ENCODE measurements at regions not wholly inside any gene's neighbourhood (a gene's known extent, or its start where the extent isn't known, plus 50 kb on each side); places are given as distances from the start of the nearest gene placed in this dataset.

GRCh38 chr10:131726076-131726880 lies 174.5 kb upstream of the PPP2R2D start:
- no peak for FAIRE-seq
- CTCF ChIA-PET: no interaction called here

GRCh38 chr10:131726967-131727366 lies 173.8 kb upstream of the PPP2R2D start:
- no peaks in the 10 kb centered on the region; a peak in 1 of 4 replicates for H3K36me3 ChIP-seq (ENCODE audit: control insufficient read depth in 2 of 2, insufficient read depth in 2 of 2, low read length in 1 of 2)
- ChIA-PET POLR2A (no interaction called here), SMC1A (ENCODE audit: uncharacterized antibody, unreplicated experiment) (no interaction called here), RAD21 (ENCODE audit: unreplicated experiment) (no interaction called here), CTCF (no interaction called here)
- no peak overlapping the region for H3K4me2 ChIP-seq (ENCODE audit: control insufficient read depth, insufficient read depth)
- in situ Hi-C loops (cut with MboI): no loop called here
- no peaks in the 10 kb centered on the region for H3K4me1 ChIP-seq (ENCODE audit: control insufficient read depth, insufficient read depth, low read length)
- no peaks in the 10 kb centered on the region for H3K27me3 ChIP-seq (replicated peaks in 1 of 2; ENCODE audit: control insufficient read depth in 2 of 2, insufficient read depth in 2 of 2, low read length in 1 of 2)
- H4K20me1 ChIP-seq (ENCODE audit: control insufficient read depth, insufficient read depth): no peaks in the 10 kb centered on the region
- no peak overlapping the region for H2AFZ ChIP-seq (ENCODE audit: control insufficient read depth, low read depth, low read length)
- H3K9me3 ChIP-seq (replicated peaks; ENCODE audit: control insufficient read depth, insufficient read depth, low read length): no peaks in the 10 kb centered on the region
- H3K79me2 ChIP-seq (ENCODE audit: control insufficient read depth, insufficient read depth, low read length): no peaks in the 10 kb centered on the region
- FAIRE-seq (no peak), DNase-seq (ENCODE audit: low read depth, low spot score) (no peak), ATAC-seq (no peak)
- BruUV-seq (replicated peaks): no TSS peak
- H3K27ac ChIP-seq (ENCODE audit: control insufficient read depth, insufficient read depth): no peak overlapping the region
- intact Hi-C loops (cut with micrococcal nuclease; ENCODE audit: unreplicated experiment): no loop called here
- H3K9ac ChIP-seq (ENCODE audit: control insufficient read depth, insufficient read depth, low read length): no peak overlapping the region
- WGBS (ENCODE audit: insufficient coverage, insufficient replicate concordance, low lambda C conversion rate, missing lambda C conversion rate): 42% methylated on average over 14 of the region's 14 CpGs
- TF ChIP-seq CBX5 (IDR thresholded peaks at IDR 0.05; ENCODE audit: low read depth): no peak
- TF ChIP-seq BRCA1 (IDR thresholded peaks at IDR 0.05; ENCODE audit: low read depth, low read length): no peak
- no peak for TF ChIP-seq SMAD1 (IDR thresholded peaks at IDR 0.05; ENCODE audit: low read depth, partially characterized antibody)
- no peak for TF ChIP-seq KAT2A (conservative IDR thresholded peaks at IDR 0.05; ENCODE audit: control insufficient read depth, low read depth, low read length)
- TF ChIP-seq ZNF622 (IDR thresholded peaks at IDR 0.05): no peak
- TF ChIP-seq E4F1 (IDR thresholded peaks at IDR 0.05; ENCODE audit: borderline replicate concordance, partially characterized antibody): no peak
- no peak for TF ChIP-seq EGR1 (IDR thresholded peaks at IDR 0.05; ENCODE audit: borderline replicate concordance in 1 of 2, low read depth in 2 of 2, low read length in 2 of 2)
- TF ChIP-seq SMC3 (IDR thresholded peaks at IDR 0.05; ENCODE audit: borderline replicate concordance, low read length): no peak
- TF ChIP-seq HDAC6 (IDR thresholded peaks at IDR 0.05; ENCODE audit: unreplicated experiment): no peak
- TF ChIP-seq CHD2 (IDR thresholded peaks at IDR 0.05; ENCODE audit: borderline replicate concordance, low read depth, low read length): no peak
- no peak for TF ChIP-seq SUPT20H (IDR thresholded peaks at IDR 0.05; ENCODE audit: borderline replicate concordance, control insufficient read depth, low read depth, low read length)
- no peak overlapping the region for H3K4me3 ChIP-seq

More at GRCh38 chr10:131726076-131726880, 174.5 kb upstream of the PPP2R2D start:
- ChIA-PET RAD21 (ENCODE audit: unreplicated experiment) (no interaction called here), POLR2A (no interaction called here), SMC1A (ENCODE audit: uncharacterized antibody, unreplicated experiment) (no interaction called here)
- Histone ChIP-seq H3K4me3 (no peak overlapping the region), H3K4me1 (ENCODE audit: control insufficient read depth, insufficient read depth, low read length) (no peaks in the 10 kb centered on the region), H2AFZ (ENCODE audit: control insufficient read depth, low read depth, low read length) (no peak overlapping the region), H3K79me2 (ENCODE audit: control insufficient read depth, insufficient read depth, low read length) (no peaks in the 10 kb centered on the region), H3K36me3 (ENCODE audit: control insufficient read depth in 2 of 2, insufficient read depth in 2 of 2, low read length in 1 of 2) (no peaks in the 10 kb centered on the region; a peak in 1 of 4 replicates), H3K9me3 (replicated peaks; ENCODE audit: control insufficient read depth, insufficient read depth, low read length) (no peaks in the 10 kb centered on the region), H3K27me3 (replicated peaks in 1 of 2; ENCODE audit: control insufficient read depth in 2 of 2, insufficient read depth in 2 of 2, low read length in 1 of 2) (no peaks in the 10 kb centered on the region), H3K27ac (ENCODE audit: control insufficient read depth, insufficient read depth) (no peak overlapping the region), H4K20me1 (ENCODE audit: control insufficient read depth, insufficient read depth) (no peaks in the 10 kb centered on the region), H3K4me2 (ENCODE audit: control insufficient read depth, insufficient read depth) (no peak overlapping the region), H3K9ac (ENCODE audit: control insufficient read depth, insufficient read depth, low read length) (no peak overlapping the region)
- in situ Hi-C loops (cut with MboI) (no loop called here), intact Hi-C loops (cut with micrococcal nuclease; ENCODE audit: unreplicated experiment) (no loop called here)
- WGBS (ENCODE audit: insufficient coverage, insufficient replicate concordance, low lambda C conversion rate, missing lambda C conversion rate): 33% methylated on average over 25 of the region's 30 CpGs
- ATAC-seq (no peak), DNase-seq (ENCODE audit: low read depth, low spot score) (no peak)
- BruUV-seq (replicated peaks): no TSS peak
- TF ChIP-seq IKZF2 (IDR thresholded peaks at IDR 0.05) (no peak), POLR2AphosphoS5 (IDR thresholded peaks at IDR 0.05; ENCODE audit: low read length) (no peak), MEF2B (IDR thresholded peaks at IDR 0.05; ENCODE audit: partially characterized antibody, poor library complexity, severe bottlenecking) (no peak), BRCA1 (IDR thresholded peaks at IDR 0.05; ENCODE audit: low read depth, low read length) (no peak), RFX5 (IDR thresholded peaks at IDR 0.05; ENCODE audit: low read depth, low read length) (no peak), HDGF (IDR thresholded peaks at IDR 0.05) (no peak), EZH2 (IDR thresholded peaks at IDR 0.05; ENCODE audit: borderline replicate concordance, control insufficient read depth, low read depth, low read length) (no peak), POLR2AphosphoS2 (IDR thresholded peaks at IDR 0.05; ENCODE audit: low read depth, low read length) (no peak), SREBF2 (IDR thresholded peaks at IDR 0.05; ENCODE audit: low read length) (no peak), YBX1 (IDR thresholded peaks at IDR 0.05) (no peak), RAD51 (IDR thresholded peaks at IDR 0.05) (no peak), JUND (IDR thresholded peaks at IDR 0.05; ENCODE audit: low read depth, low read length) (no peak), HCFC1 (IDR thresholded peaks at IDR 0.05; ENCODE audit: low read length) (no peak), WRNIP1 (IDR thresholded peaks at IDR 0.05; ENCODE audit: borderline replicate concordance, low read depth, low read length) (no peak)
